Nephron progenitor cell (in vitro differentiated cells): ENCODE measurements at regions not wholly inside any gene's neighbourhood (a gene's known extent, or its start where the extent isn't known, plus 50 kb on each side); places are given as distances from the start of the nearest gene placed in this dataset.

ENCODE experiments used
- DNase-seq: peaks from one replicate; pipeline ENCODE4 v3.0.0; 2021
- H3K27ac Mint-ChIP-seq: 2 replicates; pipeline ENCODE4 v1.8.0; 2021; ENCODE audit warnings: mild to moderate bottlenecking, moderate library complexity, mixed read lengths
- H3K27me3 Mint-ChIP-seq: 2 replicates; pipeline ENCODE4 v1.8.0; 2021; ENCODE audit warnings: mild to moderate bottlenecking, low read depth, mixed read lengths; ENCODE audit not compliant: poor library complexity
- H3K36me3 Mint-ChIP-seq: 2 replicates; pipeline ENCODE4 v1.8.0; 2021; ENCODE audit warnings: low read depth, mixed read lengths
- H3K4me1 Mint-ChIP-seq: 2 replicates; pipeline ENCODE4 v1.8.0; 2021; ENCODE audit warnings: mixed read lengths
- H3K4me3 Mint-ChIP-seq: 2 replicates; pipeline ENCODE4 v1.8.0; 2021; ENCODE audit warnings: mild to moderate bottlenecking, moderate library complexity, mixed read lengths
- H3K9me3 Mint-ChIP-seq: 2 replicates; pipeline ENCODE4 v1.8.0; 2021; ENCODE audit warnings: mild to moderate bottlenecking, moderate library complexity, mixed read lengths
- TF ChIP-seq, protein P1 (sequence below): fragments of 200-600 bp; sonication (generic); IDR thresholded peaks from 2 replicates; pipeline ENCODE4 v1.5.0; 2021; ENCODE audit warnings: antibody characterized with exemption

DNA sequence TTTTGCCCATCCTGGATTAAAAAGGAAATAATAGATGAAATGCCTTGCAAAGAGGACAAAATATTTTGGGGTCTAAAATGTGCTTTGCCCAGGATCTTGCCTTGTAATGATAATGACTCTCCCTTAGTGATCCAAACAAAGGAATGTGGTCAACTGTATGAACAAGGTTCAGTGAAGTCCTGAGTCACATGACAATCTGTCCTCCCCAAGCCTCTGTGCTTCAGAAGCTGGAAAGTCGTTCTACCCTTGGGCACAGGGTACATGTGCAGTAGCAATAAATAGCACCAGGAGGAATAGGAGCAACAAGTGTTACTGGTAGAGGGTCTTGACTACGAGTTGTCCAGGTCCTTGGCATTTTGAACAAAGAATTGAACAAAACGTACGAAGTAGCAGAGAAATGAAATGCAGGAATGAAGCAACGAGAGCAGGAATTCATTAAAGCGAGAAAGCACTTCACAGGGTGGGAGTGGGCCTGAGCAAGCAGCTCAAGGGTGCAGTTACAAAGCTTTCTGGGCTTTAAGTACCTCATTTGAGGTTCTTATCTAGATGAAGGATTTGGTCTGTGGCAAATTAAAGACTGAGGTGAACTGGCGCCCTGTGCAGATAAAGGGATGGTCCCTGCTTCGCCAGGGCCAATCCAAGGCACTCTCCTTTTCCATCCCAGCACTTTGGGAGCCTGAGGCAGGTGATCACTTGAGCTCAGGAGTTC, 65.8 kb downstream of the RESF1 start:
- peaks cover 28% of the 10 kb centered on the region for H3K4me1 Mint-ChIP-seq
- TF ChIP-seq, protein P1, sequence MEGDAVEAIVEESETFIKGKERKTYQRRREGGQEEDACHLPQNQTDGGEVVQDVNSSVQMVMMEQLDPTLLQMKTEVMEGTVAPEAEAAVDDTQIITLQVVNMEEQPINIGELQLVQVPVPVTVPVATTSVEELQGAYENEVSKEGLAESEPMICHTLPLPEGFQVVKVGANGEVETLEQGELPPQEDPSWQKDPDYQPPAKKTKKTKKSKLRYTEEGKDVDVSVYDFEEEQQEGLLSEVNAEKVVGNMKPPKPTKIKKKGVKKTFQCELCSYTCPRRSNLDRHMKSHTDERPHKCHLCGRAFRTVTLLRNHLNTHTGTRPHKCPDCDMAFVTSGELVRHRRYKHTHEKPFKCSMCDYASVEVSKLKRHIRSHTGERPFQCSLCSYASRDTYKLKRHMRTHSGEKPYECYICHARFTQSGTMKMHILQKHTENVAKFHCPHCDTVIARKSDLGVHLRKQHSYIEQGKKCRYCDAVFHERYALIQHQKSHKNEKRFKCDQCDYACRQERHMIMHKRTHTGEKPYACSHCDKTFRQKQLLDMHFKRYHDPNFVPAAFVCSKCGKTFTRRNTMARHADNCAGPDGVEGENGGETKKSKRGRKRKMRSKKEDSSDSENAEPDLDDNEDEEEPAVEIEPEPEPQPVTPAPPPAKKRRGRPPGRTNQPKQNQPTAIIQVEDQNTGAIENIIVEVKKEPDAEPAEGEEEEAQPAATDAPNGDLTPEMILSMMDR, result no peak
- peaks cover 4% of the 10 kb centered on the region for H3K36me3 Mint-ChIP-seq
- H3K27me3 Mint-ChIP-seq, result peaks cover 4% of the 10 kb centered on the region
- peak overlapping the region; percentile 75 for H3K27ac Mint-ChIP-seq
- peaks cover 22% of the 10 kb centered on the region for H3K9me3 Mint-ChIP-seq
- H3K4me3 Mint-ChIP-seq, result no peak overlapping the region
- no peak for DNase-seq

DNA sequence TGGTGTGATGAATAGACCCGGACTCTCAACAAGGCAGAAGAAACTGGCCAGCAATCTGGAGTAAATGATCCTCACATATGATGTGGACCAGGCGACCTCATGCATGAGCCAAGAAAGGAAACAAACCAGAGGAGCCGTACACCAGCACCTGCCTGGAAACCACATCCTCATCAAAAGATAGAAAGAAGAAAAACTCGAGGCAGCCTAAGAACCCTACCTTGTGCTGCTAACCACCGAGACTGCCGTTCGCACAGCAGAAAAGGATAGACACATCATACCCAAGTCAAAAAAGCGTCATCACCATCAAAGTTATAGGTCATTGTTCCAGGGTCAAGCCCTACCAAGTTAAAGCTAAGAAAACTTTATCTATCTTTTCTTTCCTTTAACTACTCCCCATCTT, 66.7 kb downstream of the RESF1 start:
- H3K36me3 Mint-ChIP-seq, result peaks cover 4% of the 10 kb centered on the region
- no peak overlapping the region for H3K27ac Mint-ChIP-seq
- H3K4me1 Mint-ChIP-seq, result peaks cover 30% of the 10 kb centered on the region
- DNase-seq, result no peak
- no peak overlapping the region for H3K4me3 Mint-ChIP-seq
- peaks cover 22% of the 10 kb centered on the region for H3K9me3 Mint-ChIP-seq
- TF ChIP-seq, protein P1, result no peak
- H3K27me3 Mint-ChIP-seq, result peaks cover 4% of the 10 kb centered on the region

DNA sequence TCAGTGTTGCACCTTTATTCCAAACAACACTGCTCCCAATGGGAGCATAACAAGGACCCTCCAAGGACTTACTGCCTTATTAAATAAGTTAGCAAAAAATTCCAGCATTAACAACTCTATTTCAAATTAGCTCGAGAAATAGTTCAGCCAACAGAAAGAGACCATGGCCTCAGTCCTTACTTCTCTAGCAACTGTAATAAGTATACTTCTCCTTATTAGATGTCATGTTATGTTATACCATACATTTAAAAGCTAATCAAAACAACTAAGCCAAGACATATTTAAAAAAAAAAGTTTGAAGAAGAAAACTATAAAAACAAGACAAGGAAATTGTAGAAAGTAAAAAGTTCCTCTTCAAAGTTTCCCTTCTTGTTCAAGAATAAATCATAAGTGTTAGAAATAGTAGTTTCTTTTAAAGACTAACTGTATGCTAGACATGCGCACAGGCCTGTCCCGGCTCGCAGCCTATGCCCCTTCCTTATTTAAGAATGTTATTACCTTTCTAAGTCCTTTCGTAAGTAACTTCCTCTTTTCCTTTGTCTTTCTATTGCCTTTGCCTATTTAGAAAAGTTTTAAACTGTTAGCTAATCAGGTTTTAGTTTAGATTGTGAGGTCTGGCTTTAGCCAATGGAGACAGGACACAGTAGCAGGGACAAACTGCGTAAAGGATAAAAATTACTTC, 68.6 kb downstream of the RESF1 start:
- TF ChIP-seq, protein P1, result no peak
- Mint-ChIP-seq H3K27ac (no peak overlapping the region), H3K36me3 (peaks cover 1% of the 10 kb centered on the region), H3K4me1 (peaks cover 49% of the 10 kb centered on the region), H3K9me3 (peaks cover 13% of the 10 kb centered on the region), H3K4me3 (no peak overlapping the region), H3K27me3 (peaks cover 2% of the 10 kb centered on the region)
- no peak for DNase-seq

DNA sequence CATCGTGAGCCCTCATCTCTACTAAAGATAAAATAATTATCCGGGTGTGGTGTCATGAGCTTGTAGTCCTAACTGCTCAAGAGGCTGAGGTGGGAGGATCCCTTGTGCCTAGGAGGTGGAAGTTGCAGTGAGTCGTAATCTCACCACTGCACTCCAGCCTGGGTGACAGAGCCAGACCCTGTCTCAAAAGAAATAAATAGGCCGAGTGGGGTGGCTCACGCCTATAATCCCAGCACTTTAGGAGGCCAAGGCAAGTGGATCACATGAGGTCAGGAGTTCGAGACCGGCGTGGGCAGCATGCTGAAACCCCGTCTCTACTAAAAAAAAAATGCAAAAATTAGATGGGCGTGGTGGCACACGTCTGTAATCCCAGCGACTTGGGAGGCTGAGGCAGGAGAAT, 70.9 kb downstream of the RESF1 start:
- DNase-seq, result no peak
- no peaks in the 10 kb centered on the region for H3K36me3 Mint-ChIP-seq
- peaks cover 55% of the 10 kb centered on the region for H3K4me1 Mint-ChIP-seq
- no peak overlapping the region for H3K27ac Mint-ChIP-seq
- H3K4me3 Mint-ChIP-seq, result no peak overlapping the region
- H3K9me3 Mint-ChIP-seq, result no peaks in the 10 kb centered on the region
- TF ChIP-seq, protein P1, result no peak
- peaks cover 2% of the 10 kb centered on the region for H3K27me3 Mint-ChIP-seq

DNA sequence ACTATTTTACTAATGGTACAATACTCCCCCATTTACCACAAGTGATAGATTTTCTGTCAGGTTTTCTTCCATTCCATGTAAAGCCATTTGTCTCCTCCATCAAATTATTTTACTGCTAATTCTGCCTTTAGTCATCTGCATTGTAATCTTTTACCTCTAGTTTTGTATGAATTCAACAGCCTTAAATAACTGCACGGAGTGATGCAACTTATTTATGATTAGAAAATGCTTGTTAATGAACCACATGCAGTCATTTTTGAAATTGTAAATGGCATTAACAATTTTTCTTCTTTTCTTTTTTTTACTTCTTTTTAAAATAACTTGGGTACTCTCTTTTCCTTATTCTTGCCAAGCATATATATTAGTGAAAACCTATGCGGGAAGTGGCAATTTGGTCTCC, 71.5 kb downstream of the RESF1 start:
- TF ChIP-seq, protein P1, result no peak
- H3K27ac Mint-ChIP-seq, result no peak overlapping the region
- DNase-seq, result no peak
- H3K4me1 Mint-ChIP-seq, result peaks cover 54% of the 10 kb centered on the region
- no peaks in the 10 kb centered on the region for H3K36me3 Mint-ChIP-seq
- no peaks in the 10 kb centered on the region for H3K9me3 Mint-ChIP-seq
- peaks cover 2% of the 10 kb centered on the region for H3K27me3 Mint-ChIP-seq
- H3K4me3 Mint-ChIP-seq, result no peak overlapping the region

DNA sequence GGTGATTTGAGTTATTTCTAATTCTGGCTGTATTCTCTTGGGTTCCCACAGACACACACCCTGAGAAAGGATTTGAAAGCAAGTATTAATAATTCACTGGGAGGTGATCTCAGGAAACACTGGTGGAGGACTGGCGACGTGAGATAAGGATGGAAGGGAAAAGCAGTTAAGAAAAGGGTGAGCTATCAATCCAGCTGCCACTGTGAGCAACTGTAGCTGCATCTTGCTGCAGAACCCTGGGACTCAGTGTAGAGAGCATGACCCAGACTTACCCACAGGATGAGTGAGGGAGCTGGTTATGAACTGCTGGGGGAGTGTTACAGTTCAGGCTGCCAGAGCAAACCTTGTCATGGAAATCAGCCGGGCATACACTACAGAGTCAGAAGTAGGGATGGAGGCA, 71.9 kb downstream of the RESF1 start:
- no peaks in the 10 kb centered on the region for H3K36me3 Mint-ChIP-seq
- H3K27ac Mint-ChIP-seq, result peak overlapping the region; percentile 76
- H3K4me3 Mint-ChIP-seq, result peak overlapping the region; percentile 10
- no peaks in the 10 kb centered on the region for H3K9me3 Mint-ChIP-seq
- peaks cover 2% of the 10 kb centered on the region for H3K27me3 Mint-ChIP-seq
- peaks cover 54% of the 10 kb centered on the region for H3K4me1 Mint-ChIP-seq
- TF ChIP-seq, protein P1, result no peak
- DNase-seq, result no peak
